ENCODE measurements at regions not wholly inside any gene's neighbourhood (a gene's known extent, or its start where the extent isn't known, plus 50 kb on each side); places are given as distances from the start of the nearest gene placed in this dataset.

DNA sequence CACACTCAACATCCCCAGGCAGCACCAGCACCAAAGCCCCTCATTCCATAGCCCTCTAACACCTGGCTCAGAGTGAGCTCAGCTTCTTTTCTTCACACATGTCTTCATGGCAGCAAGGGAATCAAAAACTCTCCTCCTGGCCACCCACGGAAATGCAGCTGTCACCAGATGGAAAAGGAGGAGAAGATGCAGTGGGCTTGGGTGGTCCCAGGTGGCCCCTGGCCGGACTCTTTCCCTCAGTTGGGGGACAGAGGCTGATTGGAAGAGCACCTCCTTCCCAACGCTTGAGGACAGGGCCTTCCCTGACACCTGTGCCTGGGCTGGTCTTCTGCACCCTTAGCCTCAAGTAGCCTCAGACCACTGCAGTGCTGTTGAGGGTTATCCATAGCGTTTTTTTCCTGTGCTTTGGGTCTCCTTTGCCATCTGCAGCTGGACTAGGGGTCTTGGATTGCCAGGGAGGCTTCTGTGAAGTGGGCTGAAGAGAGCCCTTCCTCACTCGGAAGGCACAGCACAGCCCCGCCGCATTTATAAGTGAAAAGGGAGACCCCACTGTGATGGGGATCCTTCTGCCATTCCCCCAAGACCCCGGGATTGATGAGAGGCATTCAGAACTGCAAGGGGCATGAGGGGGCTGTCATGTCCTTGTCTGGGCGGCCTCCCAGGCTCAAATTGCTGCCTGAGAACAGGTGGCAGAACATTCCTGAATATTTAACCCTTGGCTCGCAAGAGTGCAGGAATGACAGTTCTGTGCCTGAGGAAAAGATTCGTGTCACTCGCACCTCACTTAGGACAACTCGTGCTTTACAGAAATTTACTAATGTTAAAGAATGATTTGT is 200.0 kb downstream of the AUH start:
- DNase-seq: no peak
- no peak for TF ChIP-seq GATA1 (IDR thresholded peaks at IDR 0.05; ENCODE audit: low read depth, low read length)
- TF ChIP-seq POLR2A (IDR thresholded peaks at IDR 0.05; ENCODE audit: low read length): no peak

- DNase-seq: no peak
- TF ChIP-seq GATA1 (IDR thresholded peaks at IDR 0.05; ENCODE audit: low read depth, low read length): no peak
- TF ChIP-seq POLR2A (IDR thresholded peaks at IDR 0.05; ENCODE audit: low read length): no peak
Observed at GRCh38 chr9:91162311-91162710, 199.4 kb downstream of the AUH start.

GRCh38 chr9:91162784-91163443 is 198.8 kb downstream of the AUH start:
- no peak for DNase-seq
- TF ChIP-seq GATA1 (IDR thresholded peaks at IDR 0.05; ENCODE audit: low read depth, low read length) (no peak), POLR2A (IDR thresholded peaks at IDR 0.05; ENCODE audit: low read length) (no peak)

GRCh38 chr9:91163444-91163772 is 198.3 kb downstream of the AUH start:
- no peak for DNase-seq
- TF ChIP-seq GATA1 (IDR thresholded peaks at IDR 0.05; ENCODE audit: low read depth, low read length) (no peak), POLR2A (IDR thresholded peaks at IDR 0.05; ENCODE audit: low read length) (no peak)

DNA sequence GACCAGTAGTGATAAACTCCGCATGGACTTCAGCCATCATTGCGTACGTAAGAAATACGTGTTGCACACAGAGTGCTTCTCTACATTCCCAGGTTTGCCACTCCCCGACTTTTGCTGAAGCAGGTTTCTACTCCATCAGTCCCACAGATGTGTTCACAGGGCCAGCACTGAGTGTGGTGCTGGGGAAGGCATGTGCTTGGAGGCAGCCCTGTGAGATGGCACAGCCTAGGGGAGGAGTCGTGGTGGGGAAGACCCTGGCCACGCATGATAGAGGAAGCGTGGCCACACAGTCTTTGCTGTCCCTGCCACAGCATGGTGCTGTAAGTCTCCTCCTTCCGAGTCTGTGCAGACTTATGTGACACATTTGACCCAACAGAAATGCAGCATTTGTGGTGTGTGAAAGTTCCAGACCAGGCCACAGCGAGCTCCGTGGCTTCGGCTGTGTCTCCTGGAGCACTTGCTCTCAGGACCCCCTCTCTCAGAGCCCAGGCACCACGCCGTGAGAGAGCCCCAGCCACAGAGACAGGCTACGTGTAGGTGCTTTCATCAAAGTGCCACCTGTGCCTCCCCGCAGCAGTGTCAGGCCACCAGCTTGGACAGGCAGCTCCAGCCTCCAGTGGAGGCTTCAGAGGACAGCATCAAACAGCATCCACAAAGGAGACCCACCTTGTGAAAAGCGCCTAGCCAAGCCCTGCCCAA is 197.8 kb downstream of the AUH start:
- no peak for DNase-seq
- TF ChIP-seq POLR2A (IDR thresholded peaks at IDR 0.05; ENCODE audit: low read length) (no peak), GATA1 (IDR thresholded peaks at IDR 0.05; ENCODE audit: low read depth, low read length) (no peak)
